GM19324 (cell line): ENCODE measurements at regions not wholly inside any gene's neighbourhood (a gene's known extent, or its start where the extent isn't known, plus 50 kb on each side); places are given as distances from the start of the nearest gene placed in this dataset.

Experiments used
- ATAC-seq: cut with Tn5 transposase; IDR thresholded peaks from one replicate; pipeline ENCODE4 v1.9.1; 2021; ENCODE audit warnings: mild to moderate bottlenecking, moderate library complexity; ENCODE audit not compliant: unreplicated experiment, low FRiP score

GRCh38 chr6:9507136-9507895, 907.6 kb downstream of the TFAP2A start:
- no peak for ATAC-seq

GRCh38 chr6:9504191-9504590, 910.7 kb downstream of the TFAP2A start:
- no peak for ATAC-seq

GRCh38 chr6:9503111-9503761, 911.6 kb downstream of the TFAP2A start:
- no peak for ATAC-seq

- ATAC-seq: no peak
Measured at GRCh38 chr6:9499709-9500108, 915.2 kb downstream of the TFAP2A start.

GRCh38 chr6:9496837-9497236, 918.0 kb downstream of the TFAP2A start:
- ATAC-seq: no peak

- ATAC-seq: no peak
Measured at GRCh38 chr6:9494864-9495263, 920.0 kb downstream of the TFAP2A start.

- ATAC-seq: no peak
Measured at GRCh38 chr6:9492790-9493189, 922.1 kb downstream of the TFAP2A start.

- ATAC-seq: no peak
Measured at GRCh38 chr6:9487128-9487527, 927.7 kb downstream of the TFAP2A start.

GRCh38 chr6:9485992-9486391, 928.9 kb downstream of the TFAP2A start:
- no peak for ATAC-seq

GRCh38 chr6:9484686-9485085, 930.2 kb downstream of the TFAP2A start:
- no peak for ATAC-seq

- ATAC-seq: no peak
Measured at GRCh38 chr6:9484091-9484490, 930.8 kb downstream of the TFAP2A start.

- no peak for ATAC-seq
Measured at GRCh38 chr6:9482030-9482738, 932.7 kb downstream of the TFAP2A start.

GRCh38 chr6:9481292-9482029, 933.4 kb downstream of the TFAP2A start:
- no peak for ATAC-seq

GRCh38 chr6:9468277-9468676, 946.6 kb downstream of the TFAP2A start:
- ATAC-seq: no peak

- ATAC-seq: no peak
Measured at GRCh38 chr6:9467741-9468140, 947.1 kb downstream of the TFAP2A start.

- no peak for ATAC-seq
Measured at GRCh38 chr6:9464583-9464982, 950.3 kb downstream of the TFAP2A start.

GRCh38 chr6:9463311-9463710, 951.6 kb downstream of the TFAP2A start:
- no peak for ATAC-seq

GRCh38 chr6:9461188-9461587, 953.7 kb downstream of the TFAP2A start:
- ATAC-seq: no peak

- ATAC-seq: no peak
Measured at GRCh38 chr6:9458424-9458823, 956.5 kb downstream of the TFAP2A start.

- no peak for ATAC-seq
Measured at GRCh38 chr6:9455864-9456658, 958.8 kb downstream of the TFAP2A start.
